Endothelial cell of hepatic sinusoid (primary cell): ENCODE measurements at regions not wholly inside any gene's neighbourhood (a gene's known extent, or its start where the extent isn't known, plus 50 kb on each side); places are given as distances from the start of the nearest gene placed in this dataset.

Experiments
- in situ Hi-C: cut with HindIII; loops from 2 replicates; pipeline ENCODE4 v1.10.0; 2017; ENCODE audit warnings: low sequenced_read_pairs

- in situ Hi-C loops, result no loop called here
These were observed 1629.5 kb downstream of the OTOL1 start for GRCh38 chr3:163126115-163126514.
